KMS-11 (cell line): ENCODE measurements at regions not wholly inside any gene's neighbourhood (a gene's known extent, or its start where the extent isn't known, plus 50 kb on each side); places are given as distances from the start of the nearest gene placed in this dataset.

Experiments
- H2AFZ ChIP-seq: fragments of 200-600 bp; sonication (generic); 2 replicates; pipeline ENCODE4 v1.6.1; 2016; ENCODE audit warnings: antibody characterized with exemption, mixed run types, low read depth
- H3K27ac ChIP-seq: fragments of 200-600 bp; sonication (generic); 2 replicates; pipeline ENCODE4 v1.6.1; 2016; ENCODE audit warnings: mild to moderate bottlenecking, mixed run types
- H3K27me3 ChIP-seq: fragments of 200-600 bp; sonication (generic); 2 replicates; pipeline ENCODE4 v1.6.1; 2017; ENCODE audit warnings: mild to moderate bottlenecking, low read depth, mixed run types, moderate library complexity; ENCODE audit not compliant: insufficient read depth
- H3K36me3 ChIP-seq: fragments of 200-600 bp; sonication (generic); 2 replicates; pipeline ENCODE4 v1.6.1; 2017; ENCODE audit warnings: mild to moderate bottlenecking, mixed run types; ENCODE audit not compliant: insufficient read depth
- H3K4me1 ChIP-seq: fragments of 200-600 bp; sonication (generic); 2 replicates; pipeline ENCODE4 v1.6.1; 2016; ENCODE audit warnings: mild to moderate bottlenecking, low read depth, mixed run types; ENCODE audit not compliant: poor library complexity, severe bottlenecking
- H3K4me2 ChIP-seq: fragments of 200-600 bp; sonication (generic); 2 replicates; pipeline ENCODE4 v1.7.0; 2016; ENCODE audit warnings: mild to moderate bottlenecking, mixed run types
- H3K4me3 ChIP-seq: fragments of 200-600 bp; sonication (generic); IDR thresholded peaks from 2 replicates; pipeline ENCODE4 v1.6.1; 2017; ENCODE audit warnings: low read depth, low read length, mixed read lengths; ENCODE audit not compliant: insufficient read depth
- H3K79me2 ChIP-seq: fragments of 200-600 bp; sonication (generic); 2 replicates; pipeline ENCODE4 v1.6.1; 2016; ENCODE audit warnings: low read depth, mixed run types; ENCODE audit not compliant: insufficient read depth
- H3K9ac ChIP-seq: fragments of 200-600 bp; sonication (generic); 2 replicates; pipeline ENCODE4 v1.6.1; 2016; ENCODE audit warnings: mild to moderate bottlenecking, mixed run types
- H4K20me1 ChIP-seq: fragments of 200-600 bp; sonication (generic); 2 replicates; pipeline ENCODE4 v1.6.1; 2016; ENCODE audit warnings: mild to moderate bottlenecking, mixed run types; ENCODE audit not compliant: insufficient read depth
- TF ChIP-seq, protein P1 (sequence below): fragments of 200-600 bp; sonication (generic); conservative IDR thresholded peaks from 2 replicates; pipeline ENCODE4 v1.6.1; 2017; ENCODE audit warnings: low read depth, mild to moderate bottlenecking, antibody characterized with exemption, low read length, moderate library complexity, mixed read lengths

DNA sequence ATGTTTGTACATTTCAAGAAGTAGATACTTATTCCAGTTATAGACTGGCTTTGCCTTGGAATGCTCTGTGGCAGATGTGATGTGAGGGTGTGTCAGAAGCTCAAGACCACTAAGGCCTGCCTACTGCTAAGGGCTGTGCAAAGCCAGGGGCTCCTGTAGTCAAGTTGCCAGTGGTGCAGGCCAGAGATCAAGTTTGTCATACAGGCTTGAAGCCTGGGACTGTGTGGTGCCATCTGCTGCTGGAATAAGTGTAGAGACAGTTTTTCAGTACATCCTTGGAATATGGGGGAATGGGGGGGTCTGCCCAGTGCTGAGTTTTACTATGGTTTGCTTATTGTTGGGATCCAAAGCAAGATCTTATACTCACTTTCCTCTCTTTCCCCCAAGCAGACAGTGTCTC lies 649.9 kb upstream of the FOXG1 start:
- Histone ChIP-seq H2AFZ (no peak overlapping the region), H3K27me3 (no peaks in the 10 kb centered on the region), H3K4me1 (no peaks in the 10 kb centered on the region), H3K4me3 (no peak overlapping the region), H3K9ac (no peak overlapping the region), H3K27ac (no peak overlapping the region), H3K4me2 (no peak overlapping the region), H3K79me2 (no peaks in the 10 kb centered on the region), H4K20me1 (no peaks in the 10 kb centered on the region), H3K36me3 (no peaks in the 10 kb centered on the region)
- TF ChIP-seq, protein P1, sequence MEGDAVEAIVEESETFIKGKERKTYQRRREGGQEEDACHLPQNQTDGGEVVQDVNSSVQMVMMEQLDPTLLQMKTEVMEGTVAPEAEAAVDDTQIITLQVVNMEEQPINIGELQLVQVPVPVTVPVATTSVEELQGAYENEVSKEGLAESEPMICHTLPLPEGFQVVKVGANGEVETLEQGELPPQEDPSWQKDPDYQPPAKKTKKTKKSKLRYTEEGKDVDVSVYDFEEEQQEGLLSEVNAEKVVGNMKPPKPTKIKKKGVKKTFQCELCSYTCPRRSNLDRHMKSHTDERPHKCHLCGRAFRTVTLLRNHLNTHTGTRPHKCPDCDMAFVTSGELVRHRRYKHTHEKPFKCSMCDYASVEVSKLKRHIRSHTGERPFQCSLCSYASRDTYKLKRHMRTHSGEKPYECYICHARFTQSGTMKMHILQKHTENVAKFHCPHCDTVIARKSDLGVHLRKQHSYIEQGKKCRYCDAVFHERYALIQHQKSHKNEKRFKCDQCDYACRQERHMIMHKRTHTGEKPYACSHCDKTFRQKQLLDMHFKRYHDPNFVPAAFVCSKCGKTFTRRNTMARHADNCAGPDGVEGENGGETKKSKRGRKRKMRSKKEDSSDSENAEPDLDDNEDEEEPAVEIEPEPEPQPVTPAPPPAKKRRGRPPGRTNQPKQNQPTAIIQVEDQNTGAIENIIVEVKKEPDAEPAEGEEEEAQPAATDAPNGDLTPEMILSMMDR, result no peak

DNA sequence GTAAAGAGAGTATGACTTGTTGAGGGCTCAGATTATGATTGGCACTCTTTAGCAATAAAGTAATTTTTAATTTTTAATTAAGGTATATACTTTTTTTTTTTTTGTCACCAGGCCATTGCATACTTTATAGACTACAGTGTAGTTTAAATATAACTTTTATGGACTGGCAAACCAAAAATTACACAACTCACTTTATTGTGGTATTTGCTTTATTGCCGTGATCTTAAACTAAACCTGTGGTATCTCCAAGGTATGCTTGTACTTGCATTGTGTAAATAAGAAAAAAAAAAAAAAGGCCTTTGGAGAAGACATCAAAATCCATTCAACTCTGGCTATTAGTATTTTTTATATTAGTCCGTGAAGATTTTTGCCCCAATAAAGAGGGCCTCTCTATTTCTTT lies 646.7 kb upstream of the FOXG1 start:
- Histone ChIP-seq H3K4me2 (no peak overlapping the region), H4K20me1 (no peaks in the 10 kb centered on the region), H2AFZ (no peak overlapping the region), H3K79me2 (no peaks in the 10 kb centered on the region), H3K36me3 (no peaks in the 10 kb centered on the region), H3K27ac (no peak overlapping the region), H3K4me3 (no peak overlapping the region), H3K9ac (no peak overlapping the region), H3K4me1 (no peaks in the 10 kb centered on the region), H3K27me3 (no peaks in the 10 kb centered on the region)
- TF ChIP-seq, protein P1, result no peak

DNA sequence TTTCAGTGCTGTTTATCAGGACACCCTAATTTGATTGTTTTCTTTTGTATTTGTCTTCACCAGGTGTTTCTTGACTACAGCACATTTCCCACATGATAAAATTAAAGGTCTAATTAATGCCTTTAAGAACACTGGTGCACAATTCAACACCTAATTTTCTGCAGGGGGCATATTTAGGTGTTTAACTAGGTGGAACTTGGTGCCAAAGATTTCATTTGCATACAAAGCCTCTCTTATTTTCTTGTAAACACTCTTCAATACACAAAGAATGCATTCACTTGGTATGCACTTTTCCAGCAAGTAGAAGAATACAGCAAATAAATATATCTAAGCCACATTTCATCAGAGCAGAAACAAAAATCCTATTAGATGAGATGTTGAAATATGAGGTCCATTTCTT lies 646.2 kb upstream of the FOXG1 start:
- Histone ChIP-seq H4K20me1 (no peaks in the 10 kb centered on the region), H3K4me3 (no peak overlapping the region), H3K79me2 (no peaks in the 10 kb centered on the region), H3K4me2 (no peak overlapping the region), H3K36me3 (no peaks in the 10 kb centered on the region), H3K27ac (no peak overlapping the region), H3K4me1 (no peaks in the 10 kb centered on the region), H3K27me3 (no peaks in the 10 kb centered on the region), H2AFZ (no peak overlapping the region), H3K9ac (no peak overlapping the region)
- TF ChIP-seq, protein P1, result no peak

DNA sequence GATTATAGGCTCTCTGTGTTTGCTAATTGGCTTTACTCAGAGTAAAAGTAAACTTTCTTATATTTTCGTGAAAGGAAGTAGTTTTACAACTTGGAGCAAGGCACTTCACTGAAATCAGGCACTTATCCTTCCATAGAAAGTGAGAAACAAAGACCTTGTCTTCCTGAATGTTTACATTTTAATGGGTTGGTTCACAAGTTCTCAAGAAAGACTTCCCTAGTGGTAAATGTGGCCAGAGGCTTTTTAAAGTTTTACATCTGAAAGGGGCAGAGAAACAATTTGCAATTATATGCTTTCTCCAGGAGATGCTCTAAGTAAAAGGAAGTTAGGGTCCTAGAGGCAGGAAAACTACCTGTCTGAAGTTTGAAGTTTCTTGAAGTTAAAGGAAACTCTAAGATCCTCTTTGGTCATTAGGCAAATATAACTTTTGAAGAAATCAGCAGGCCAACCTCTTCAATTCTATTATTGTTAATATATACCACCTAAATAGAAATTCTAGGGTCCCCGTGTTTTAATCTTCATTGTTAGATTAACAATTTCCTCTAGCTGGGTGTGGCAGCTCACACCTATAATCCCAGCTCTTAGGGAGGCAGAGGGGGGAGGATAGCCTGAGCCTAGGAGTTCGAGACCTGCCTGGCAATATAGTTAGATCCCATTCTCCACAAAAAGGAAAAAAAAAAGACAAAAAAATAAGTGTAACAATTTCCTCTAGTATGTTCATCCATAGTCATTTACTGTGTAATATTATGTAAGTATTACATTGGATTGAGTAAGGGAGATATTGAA lies 644.9 kb upstream of the FOXG1 start:
- H2AFZ ChIP-seq, result no peak overlapping the region
- no peak overlapping the region for H3K4me2 ChIP-seq

More for the DNA sequence above, 644.9 kb upstream of the FOXG1 start:
- H3K9ac ChIP-seq, result no peak overlapping the region
- H3K27ac ChIP-seq, result no peak overlapping the region
- no peaks in the 10 kb centered on the region for H4K20me1 ChIP-seq
- no peaks in the 10 kb centered on the region for H3K79me2 ChIP-seq
- TF ChIP-seq, protein P1, result no peak
- no peaks in the 10 kb centered on the region for H3K36me3 ChIP-seq
- no peak overlapping the region for H3K4me3 ChIP-seq
- no peaks in the 10 kb centered on the region for H3K4me1 ChIP-seq
- H3K27me3 ChIP-seq, result no peaks in the 10 kb centered on the region
